Gastrocnemius medialis (tissue), 4 donors: ENCODE measurements at regions not wholly inside any gene's neighbourhood (a gene's known extent, or its start where the extent isn't known, plus 50 kb on each side); places are given as distances from the start of the nearest gene placed in this dataset.
A peak's percentile ranks its signal among the peaks of the same experiment; 100 is the strongest.
"Not testable (repeated sequence)": the region's sequence is repeated elsewhere in the genome, so short reads cannot be mapped to it uniquely, and the experiment has no call there.

Experiments used
- ATAC-seq, 2 donors: fragments of 150-250 bp; one replicate each; pipeline ENCODE4 v1.9.1; 2016
- DNase-seq, 2 donors: peaks; one replicate each; pipeline ENCODE4 v3.0.0-alpha.2; 2019
- H3K27ac ChIP-seq, 4 donors: fragments of 200-600 bp; sonication (generic); 1 replicate in 1 of 4; 2 replicates in 3 of 4; pipeline ENCODE4 v1.5.1; 2016 to 2018; ENCODE audit warnings: mild to moderate bottlenecking in 2 of 4, moderate library complexity in 1 of 4
- H3K27me3 ChIP-seq, 3 donors: fragments of 200-600 bp; sonication (generic) in 2 of 3; 1 replicate in 1 of 3; 2 replicates in 2 of 3; pipeline versions ENCODE4 v1.5.1 to v1.6.0; 2016 to 2019; ENCODE audit warnings: mild to moderate bottlenecking in 1 of 3, moderate library complexity in 1 of 3
- H3K36me3 ChIP-seq, 2 donors: fragments of 200-600 bp; sonication (generic) in 1 of 2; one replicate each; pipeline ENCODE4 v1.5.1; 2017 to 2018
- H3K4me1 ChIP-seq, 2 donors: fragments of 200-600 bp; sonication (generic) in 1 of 2; one replicate each; pipeline ENCODE4 v1.5.1; 2016 to 2017; ENCODE audit warnings: mild to moderate bottlenecking in 2 of 2
- H3K4me3 ChIP-seq, 4 donors: fragments of 200-600 bp; sonication (generic) in 3 of 4; 1 replicate in 1 of 4; 2 replicates in 3 of 4; pipeline ENCODE4 v1.5.1; 2016 to 2019; ENCODE audit warnings: mild to moderate bottlenecking in 2 of 4
- H3K9me3 ChIP-seq, 3 donors: fragments of 200-600 bp; sonication (generic) in 2 of 3; 1 replicate in 1 of 3; 2 replicates in 2 of 3; pipeline ENCODE4 v1.5.1; 2016 to 2019
- CTCF ChIP-seq, 5 experiments: fragments of 450-650 bp in 3 of 5; fragments of 200-600 bp in 2 of 5; sonication (generic) in 2 of 5; IDR thresholded peaks in 4 of 5; conservative IDR thresholded peaks in 1 of 5; 1 replicate in 4 of 5; 2 replicates in 1 of 5; pipeline ENCODE4 v1.5.1; 2016 to 2019; ENCODE audit warnings: antibody characterized with exemption in 5 of 5, mild to moderate bottlenecking in 3 of 5, moderate library complexity in 3 of 5
- in situ Hi-C, 4 donors: fragments of 200-750 bp; cut with MboI; loops; one replicate each; pipeline versions ENCODE4 v1.15.0 to v1.8.0; 2017; ENCODE audit warnings: low sequenced_read_pairs in 4 of 4
- intact Hi-C: fragments of 100-400 bp; cut with DNase I; formaldehyde crosslinking; loops from one replicate; pipeline ENCODE4 v1.15.1; 2023; ENCODE audit warnings: low total_unique reads

- ATAC-seq, H3K4me3 ChIP-seq, DNase-seq, H3K36me3 ChIP-seq, in situ Hi-C loops, H3K9me3 ChIP-seq, H3K27ac ChIP-seq: not testable (repeated sequence)
- intact Hi-C loops: loop anchor here (5.0 kb wide), 1 partner anchor 335 kb away; no protein-coding TSS in a partner anchor
- Histone ChIP-seq H3K4me1 (peaks cover 0 to 18% of the 10 kb centered on the region in 2 donors), H3K27me3 (peaks cover 18 to 50% (median 46%) of the 10 kb centered on the region in 3 donors)
Observed at GRCh38 chr9:97222393-97222792, 85.1 kb upstream of the CCDC180 start.

DNA sequence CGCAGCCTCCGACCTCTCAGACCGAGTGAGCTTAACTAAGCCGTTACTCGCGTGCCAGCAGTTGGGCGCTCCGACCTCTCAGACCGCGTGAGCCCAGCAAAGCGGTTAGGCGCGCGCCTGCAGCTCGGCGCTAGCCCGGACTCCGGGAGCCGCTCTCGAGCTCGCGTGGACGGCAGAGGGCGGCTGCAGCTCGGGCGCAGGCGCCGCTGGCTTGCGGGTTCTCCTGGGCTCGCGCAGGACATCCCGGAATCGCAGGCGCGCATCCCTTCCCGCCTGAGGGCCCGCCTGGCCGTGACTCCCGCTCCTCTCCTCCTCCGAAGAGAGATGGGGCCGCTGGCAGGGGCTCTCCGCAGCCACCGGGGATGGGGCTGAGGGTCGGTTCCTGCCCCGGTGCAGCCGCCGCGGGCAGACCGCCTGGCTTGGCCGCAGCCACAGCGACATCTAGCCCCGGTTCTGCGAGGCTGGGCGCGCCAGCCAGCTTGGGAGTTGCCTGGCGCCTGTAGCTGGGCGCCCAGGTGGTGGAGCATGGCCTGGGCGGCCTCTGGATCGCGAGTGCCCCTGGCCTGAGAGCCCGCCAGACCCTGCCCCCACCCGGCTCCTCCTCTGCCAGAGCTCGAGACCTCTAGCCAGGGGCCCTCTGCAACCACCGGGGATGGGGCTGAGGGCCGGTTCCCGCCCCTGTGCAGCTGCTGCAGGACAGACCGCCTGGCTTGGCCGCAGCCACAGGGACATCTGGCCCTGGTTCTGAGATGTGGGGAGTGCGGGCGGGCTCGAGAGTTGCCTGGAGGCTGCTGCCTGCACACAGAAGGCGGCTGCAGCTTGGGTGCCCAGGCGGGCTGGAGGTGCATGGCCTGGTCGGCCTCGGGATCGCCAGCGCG is 85.7 kb upstream of the CCDC180 start:
- H3K36me3 ChIP-seq, H3K27ac ChIP-seq, H3K9me3 ChIP-seq, in situ Hi-C loops: not testable (repeated sequence)
- ATAC-seq (peak; percentile 56 to 75), DNase-seq (peak; percentile 37 to 41)
- TF ChIP-seq CTCF (IDR thresholded peaks at IDR 0.05 in 4 of 5, conservative IDR thresholded peaks at IDR 0.05 in 1 of 5): peak in 1 of 5 experiments; percentile 23
- H3K4me3 ChIP-seq: peak overlapping the region; percentile 27 to 61 (median 36)
- H3K4me1 ChIP-seq: peaks cover 0 to 18% of the 10 kb centered on the region in 2 donors
- peaks cover 17 to 50% (median 46%) of the 10 kb centered on the region in 3 donors for H3K27me3 ChIP-seq
- intact Hi-C loops: loop anchor here (5.0 kb wide), 1 partner anchor 336 kb away; no protein-coding TSS in a partner anchor

- Histone ChIP-seq H3K4me1 (peaks cover 0 to 18% of the 10 kb centered on the region in 2 donors), H3K4me3 (peak overlapping the region; percentile 27 to 61 (median 36)), H3K36me3 (no peaks in the 10 kb centered on the region), H3K9me3 (peaks cover 0 to 3% (median 0%) of the 10 kb centered on the region in 3 donors), H3K27ac (no peak overlapping the region), H3K27me3 (peaks cover 17 to 50% (median 46%) of the 10 kb centered on the region in 3 donors)
- in situ Hi-C loops (no loop called here), intact Hi-C loops (loop anchor here (5.0 kb wide), 1 partner anchor 336 kb away; no protein-coding TSS in a partner anchor)
- no peak for TF ChIP-seq CTCF (IDR thresholded peaks at IDR 0.05 in 4 of 5, conservative IDR thresholded peaks at IDR 0.05 in 1 of 5)
- ATAC-seq (no peak), DNase-seq (no peak)
Observed at GRCh38 chr9:97220894-97221477, 86.5 kb upstream of the CCDC180 start.

DNA sequence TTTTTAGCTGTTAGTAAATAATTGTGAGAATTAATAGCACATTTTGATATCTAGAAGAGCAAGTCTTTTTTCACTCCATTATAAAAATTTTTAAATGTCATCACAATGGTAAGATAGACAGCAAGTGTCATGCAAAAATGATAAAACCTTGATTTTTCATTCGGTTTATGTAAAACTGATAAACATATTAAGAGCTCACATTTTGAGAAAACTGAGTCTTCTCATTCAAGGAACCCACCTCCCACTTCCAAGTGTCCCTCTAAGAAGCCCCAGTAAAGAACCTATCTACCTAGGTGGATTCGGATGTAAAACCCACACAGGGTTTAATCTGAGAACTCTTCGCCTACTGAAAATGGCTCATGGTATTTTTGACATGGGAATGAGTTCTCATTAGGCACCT is 87.1 kb upstream of the CCDC180 start:
- intact Hi-C loops: loop anchor here (5.0 kb wide), 1 partner anchor 337 kb away; no protein-coding TSS in a partner anchor
- H3K27me3 ChIP-seq: peaks cover 17 to 47% (median 46%) of the 10 kb centered on the region in 3 donors
- in situ Hi-C loops: not testable (repeated sequence)

GRCh38 chr9:97219443-97220140 is 87.9 kb upstream of the CCDC180 start:
- H3K36me3 ChIP-seq, DNase-seq, H3K27ac ChIP-seq, H3K9me3 ChIP-seq, in situ Hi-C loops, H3K4me3 ChIP-seq, ATAC-seq: not testable (repeated sequence)
- intact Hi-C loops: loop anchor here (5.0 kb wide), 1 partner anchor 338 kb away; no protein-coding TSS in a partner anchor
- H3K27me3 ChIP-seq: peaks cover 17 to 46% (median 40%) of the 10 kb centered on the region in 3 donors
- peaks cover 0 to 18% of the 10 kb centered on the region in 2 donors for H3K4me1 ChIP-seq

More for the DNA sequence above, 87.1 kb upstream of the CCDC180 start:
- H3K36me3 ChIP-seq, H3K27ac ChIP-seq, H3K4me3 ChIP-seq, ATAC-seq, DNase-seq, H3K9me3 ChIP-seq: not testable (repeated sequence)
- peaks cover 0 to 18% of the 10 kb centered on the region in 2 donors for H3K4me1 ChIP-seq

DNA sequence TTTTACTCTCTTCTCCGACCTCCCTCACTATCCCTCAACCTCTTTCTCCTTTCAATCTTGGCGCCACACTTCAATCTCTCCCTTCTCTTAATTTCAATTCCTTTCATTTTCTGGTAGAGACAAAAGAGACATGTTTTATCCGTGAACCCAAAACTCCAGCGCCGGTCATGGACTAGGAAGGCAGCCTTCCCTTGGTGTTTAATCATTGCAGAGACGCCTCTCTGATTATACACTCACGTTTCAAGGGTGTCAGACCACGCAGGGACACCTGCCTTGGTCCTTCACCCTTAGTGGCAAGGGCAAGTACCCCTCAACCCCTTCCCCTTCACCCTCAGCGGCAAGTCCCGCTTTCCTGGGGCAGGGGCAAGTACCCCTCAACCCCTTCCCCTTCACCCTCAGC is 92.3 kb upstream of the CCDC180 start:
- H3K9me3 ChIP-seq, H3K4me1 ChIP-seq, H3K4me3 ChIP-seq, ATAC-seq, H3K27ac ChIP-seq, DNase-seq, intact Hi-C loops, H3K36me3 ChIP-seq, in situ Hi-C loops: not testable (repeated sequence)
- H3K27me3 ChIP-seq: peaks cover 4 to 11% (median 5%) of the 10 kb centered on the region in 3 donors

DNA sequence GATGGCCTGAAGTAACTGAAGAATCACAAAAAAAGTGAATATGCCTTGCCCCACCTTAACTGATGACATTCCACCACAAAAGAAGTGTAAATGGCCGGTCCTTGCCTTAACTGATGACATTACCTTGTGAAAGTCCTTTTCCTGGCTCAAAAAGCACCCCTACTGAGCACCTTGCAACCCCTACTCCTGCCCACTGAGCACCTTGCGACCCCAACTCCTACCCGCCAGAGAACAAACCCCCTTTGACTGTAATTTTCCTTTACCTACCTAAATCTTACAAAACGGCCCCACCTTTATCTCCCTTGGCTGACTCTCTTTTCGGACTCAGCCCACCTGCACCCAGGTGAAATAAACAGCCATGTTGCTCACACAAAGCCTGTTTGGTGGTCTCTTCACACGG is 92.9 kb upstream of the CCDC180 start:
- H3K27me3 ChIP-seq, H3K9me3 ChIP-seq, H3K27ac ChIP-seq, intact Hi-C loops, H3K36me3 ChIP-seq, in situ Hi-C loops, H3K4me1 ChIP-seq, H3K4me3 ChIP-seq, DNase-seq, ATAC-seq: not testable (repeated sequence)

DNA sequence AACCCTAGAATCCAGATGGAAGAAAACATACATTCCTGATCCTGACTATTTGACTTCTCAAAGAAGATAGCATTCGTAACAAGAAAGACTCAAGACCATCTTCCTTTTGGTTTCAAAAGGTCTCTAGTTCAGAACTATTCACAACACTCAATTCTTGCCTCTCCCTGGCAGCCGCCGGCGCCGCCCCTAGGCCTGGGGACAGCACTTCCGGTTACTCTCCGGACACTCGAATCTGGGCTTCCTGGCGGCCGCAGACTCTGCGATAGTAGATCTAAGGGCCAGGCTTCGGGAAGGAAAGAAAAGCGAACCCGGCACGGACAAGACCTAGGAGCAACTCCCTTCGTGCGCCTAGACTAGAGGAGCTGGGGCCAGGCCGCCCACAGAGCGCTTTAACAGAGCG is 107.8 kb upstream of the CCDC180 start:
- H3K4me3 ChIP-seq, H3K36me3 ChIP-seq, H3K4me1 ChIP-seq, H3K27ac ChIP-seq, in situ Hi-C loops, DNase-seq, H3K9me3 ChIP-seq, H3K27me3 ChIP-seq, intact Hi-C loops: not testable (repeated sequence)
- peak in 1 of 2 donors; percentile 74 for ATAC-seq

GRCh38 chr9:97193767-97194166 is 113.7 kb upstream of the CCDC180 start:
- H3K4me3 ChIP-seq, H3K9me3 ChIP-seq, ATAC-seq, H3K27ac ChIP-seq, H3K4me1 ChIP-seq, DNase-seq, in situ Hi-C loops, intact Hi-C loops, H3K36me3 ChIP-seq, H3K27me3 ChIP-seq: not testable (repeated sequence)
